ENCODE measurements at regions not wholly inside any gene's neighbourhood (a gene's known extent, or its start where the extent isn't known, plus 50 kb on each side); places are given as distances from the start of the nearest gene placed in this dataset.

DNA sequence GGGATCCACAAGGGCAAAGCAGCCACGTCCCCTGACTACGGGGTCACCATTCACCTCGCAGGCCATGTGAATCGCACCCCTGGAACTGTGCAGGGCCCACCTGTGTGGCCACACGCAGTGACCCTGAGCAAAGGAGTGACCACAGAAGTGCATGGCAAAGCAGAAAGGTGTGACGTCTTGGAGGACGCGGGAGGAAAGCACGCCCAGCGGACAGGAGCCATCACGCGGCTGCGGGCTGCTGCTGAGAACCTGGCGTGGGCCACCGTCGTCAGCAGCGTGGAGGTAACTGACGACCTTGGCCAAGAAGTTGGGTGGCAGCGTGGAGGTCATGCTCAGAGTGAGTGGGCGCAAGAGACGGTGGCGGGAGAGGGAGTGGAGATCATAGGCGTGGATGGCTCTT, 76.7 kb upstream of the C1orf174 start:
- intact Hi-C loops (cut with micrococcal nuclease) (no loop called here), in situ Hi-C loops (cut with MboI; ENCODE audit: low sequenced_read_pairs) (no loop called here), dilution Hi-C loops (cut with HindIII; ENCODE audit: low sequenced_read_pairs, unreplicated experiment) (no loop called here)
- no peak overlapping the region for H3K4me3 ChIP-seq (ENCODE audit: insufficient read depth, low read depth, low read length)
- H3K36me3 ChIP-seq (ENCODE audit: control insufficient read depth, insufficient read depth, low read length): no peaks in the 10 kb centered on the region
- no peak overlapping the region for H3K14ac ChIP-seq (replicated peaks; ENCODE audit: low read depth, low read length)
- H3K4me1 ChIP-seq (ENCODE audit: control insufficient read depth, insufficient read depth, low read length): no peaks in the 10 kb centered on the region
- no peaks in the 10 kb centered on the region for H3K9me1 ChIP-seq (ENCODE audit: insufficient read depth, low read length)
- H3K4me2 ChIP-seq (ENCODE audit: low read depth, low read length): no peak overlapping the region
- CTCF ChIA-PET: no interaction called here
- H2AK9ac ChIP-seq (replicated peaks; ENCODE audit: low read depth, low read length, poor library complexity): no peak overlapping the region
- H3K23ac ChIP-seq (ENCODE audit: low read depth, low read length): no peak overlapping the region
- POLR2A ChIA-PET (ENCODE audit: unreplicated experiment): no interaction called here
- no peak overlapping the region for H2BK5ac ChIP-seq (ENCODE audit: low read depth, low read length, poor library complexity, severe bottlenecking)
- no peak overlapping the region for H3K56ac ChIP-seq (ENCODE audit: extremely low read depth, insufficient read depth, low read length)
- H3K9me3 ChIP-seq (ENCODE audit: control insufficient read depth, insufficient read depth, low read length): peaks cover 59% of the 10 kb centered on the region
- no peak overlapping the region for H4K5ac ChIP-seq (ENCODE audit: low read depth, low read length)
- no peak overlapping the region for H3K4ac ChIP-seq (ENCODE audit: low read depth, low read length)
- no peaks in the 10 kb centered on the region for H3K79me1 ChIP-seq (ENCODE audit: low read depth in 1 of 2, low read length in 2 of 2)
- BruUV-seq (replicated peaks): no TSS peak
- H2BK120ac ChIP-seq (ENCODE audit: low read depth, low read length): no peak overlapping the region
- no peak overlapping the region for H2BK20ac ChIP-seq (ENCODE audit: low read depth, low read length)
- TF ChIP-seq CHD1 (IDR thresholded peaks at IDR 0.05; ENCODE audit: low read depth, low read length) (no peak), BHLHE40 (IDR thresholded peaks at IDR 0.05; ENCODE audit: low read depth, low read length) (no peak), SMC3 (IDR thresholded peaks at IDR 0.05; ENCODE audit: low read depth, low read length) (no peak), FOS (IDR thresholded peaks at IDR 0.05; ENCODE audit: low read depth, low read length) (no peak), MXI1 (IDR thresholded peaks at IDR 0.05; ENCODE audit: borderline replicate concordance, low read depth, low read length) (no peak), MAFK (IDR thresholded peaks at IDR 0.05; ENCODE audit: low read depth, low read length) (no peak), MAZ (IDR thresholded peaks at IDR 0.05; ENCODE audit: borderline replicate concordance, low read depth, low read length) (no peak), RAD21 (IDR thresholded peaks at IDR 0.05; ENCODE audit: low read length) (no peak), RFX5 (IDR thresholded peaks at IDR 0.05; ENCODE audit: low read depth, low read length) (no peak), NFE2L2 (IDR thresholded peaks at IDR 0.05; ENCODE audit: low read depth, low read length) (no peak), POLR2A (IDR thresholded peaks at IDR 0.05; ENCODE audit: low read depth, low read length) (no peak), CEBPB (IDR thresholded peaks at IDR 0.05; ENCODE audit: low read depth, low read length) (no peak)
- TF ChIP-seq, protein P1, sequence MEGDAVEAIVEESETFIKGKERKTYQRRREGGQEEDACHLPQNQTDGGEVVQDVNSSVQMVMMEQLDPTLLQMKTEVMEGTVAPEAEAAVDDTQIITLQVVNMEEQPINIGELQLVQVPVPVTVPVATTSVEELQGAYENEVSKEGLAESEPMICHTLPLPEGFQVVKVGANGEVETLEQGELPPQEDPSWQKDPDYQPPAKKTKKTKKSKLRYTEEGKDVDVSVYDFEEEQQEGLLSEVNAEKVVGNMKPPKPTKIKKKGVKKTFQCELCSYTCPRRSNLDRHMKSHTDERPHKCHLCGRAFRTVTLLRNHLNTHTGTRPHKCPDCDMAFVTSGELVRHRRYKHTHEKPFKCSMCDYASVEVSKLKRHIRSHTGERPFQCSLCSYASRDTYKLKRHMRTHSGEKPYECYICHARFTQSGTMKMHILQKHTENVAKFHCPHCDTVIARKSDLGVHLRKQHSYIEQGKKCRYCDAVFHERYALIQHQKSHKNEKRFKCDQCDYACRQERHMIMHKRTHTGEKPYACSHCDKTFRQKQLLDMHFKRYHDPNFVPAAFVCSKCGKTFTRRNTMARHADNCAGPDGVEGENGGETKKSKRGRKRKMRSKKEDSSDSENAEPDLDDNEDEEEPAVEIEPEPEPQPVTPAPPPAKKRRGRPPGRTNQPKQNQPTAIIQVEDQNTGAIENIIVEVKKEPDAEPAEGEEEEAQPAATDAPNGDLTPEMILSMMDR (conservative IDR thresholded peaks at IDR 0.05; ENCODE audit: low read depth, low read length): no peak
- TF ChIP-seq, protein P2, sequence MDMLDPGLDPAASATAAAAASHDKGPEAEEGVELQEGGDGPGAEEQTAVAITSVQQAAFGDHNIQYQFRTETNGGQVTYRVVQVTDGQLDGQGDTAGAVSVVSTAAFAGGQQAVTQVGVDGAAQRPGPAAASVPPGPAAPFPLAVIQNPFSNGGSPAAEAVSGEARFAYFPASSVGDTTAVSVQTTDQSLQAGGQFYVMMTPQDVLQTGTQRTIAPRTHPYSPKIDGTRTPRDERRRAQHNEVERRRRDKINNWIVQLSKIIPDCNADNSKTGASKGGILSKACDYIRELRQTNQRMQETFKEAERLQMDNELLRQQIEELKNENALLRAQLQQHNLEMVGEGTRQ (IDR thresholded peaks at IDR 0.05; ENCODE audit: low read depth, low read length): no peak
- TF ChIP-seq, protein P3, sequence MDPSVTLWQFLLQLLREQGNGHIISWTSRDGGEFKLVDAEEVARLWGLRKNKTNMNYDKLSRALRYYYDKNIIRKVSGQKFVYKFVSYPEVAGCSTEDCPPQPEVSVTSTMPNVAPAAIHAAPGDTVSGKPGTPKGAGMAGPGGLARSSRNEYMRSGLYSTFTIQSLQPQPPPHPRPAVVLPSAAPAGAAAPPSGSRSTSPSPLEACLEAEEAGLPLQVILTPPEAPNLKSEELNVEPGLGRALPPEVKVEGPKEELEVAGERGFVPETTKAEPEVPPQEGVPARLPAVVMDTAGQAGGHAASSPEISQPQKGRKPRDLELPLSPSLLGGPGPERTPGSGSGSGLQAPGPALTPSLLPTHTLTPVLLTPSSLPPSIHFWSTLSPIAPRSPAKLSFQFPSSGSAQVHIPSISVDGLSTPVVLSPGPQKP (IDR thresholded peaks at IDR 0.05; ENCODE audit: borderline replicate concordance, low read depth, low read length): no peak
- H3K18ac ChIP-seq (ENCODE audit: low read depth, low read length): no peak overlapping the region
- H4K91ac ChIP-seq (ENCODE audit: insufficient read depth, low read depth, low read length): no peak overlapping the region
- no peak overlapping the region for H2AFZ ChIP-seq (replicated peaks; ENCODE audit: low read length, poor library complexity)
- H3K9ac ChIP-seq (ENCODE audit: low read depth, low read length): no peak overlapping the region
- ATAC-seq (ENCODE audit: low read depth) (no peak), DNase-seq (no peak)
- no peak overlapping the region for H3K27ac ChIP-seq (ENCODE audit: insufficient read depth, low read length)
- H4K20me1 ChIP-seq (ENCODE audit: insufficient read depth, low read length): no peaks in the 10 kb centered on the region
- 92% methylated on average over 21 of the region's 23 CpGs; no CpG with 5 or more reads in 1 of the 2 experiments for whole genome bisulfite sequencing, 2 experiments (ENCODE audit: extremely low coverage in 2 of 2, insufficient read length in 1 of 2)
- no peak overlapping the region for H2AK5ac ChIP-seq (ENCODE audit: low read depth, low read length)
- no peak overlapping the region for H4K8ac ChIP-seq (ENCODE audit: low read depth in 2 of 2, low read length in 2 of 2)
- H2BK15ac ChIP-seq (ENCODE audit: low read depth, low read length): no peak overlapping the region
- no peaks in the 10 kb centered on the region for H3K27me3 ChIP-seq (ENCODE audit: control insufficient read depth, insufficient read depth, low read length)
